Adipocyte (in vitro differentiated cells): ENCODE measurements at regions not wholly inside any gene's neighbourhood (a gene's known extent, or its start where the extent isn't known, plus 50 kb on each side); places are given as distances from the start of the nearest gene placed in this dataset.
A peak's percentile ranks its signal among the peaks of the same experiment; 100 is the strongest.

Experiments
- DNase-seq: peaks from one replicate; pipeline ENCODE4 v3.0.0-alpha.2; 2015; ENCODE audit warnings: low read depth
- H3K27me3 ChIP-seq: replicated peaks from 2 replicates; pipeline ENCODE4 v1.7.0; 2013; ENCODE audit warnings: mild to moderate bottlenecking, low read length, moderate library complexity; ENCODE audit not compliant: control insufficient read depth, insufficient read depth
- H3K36me3 ChIP-seq: 2 replicates; pipeline ENCODE4 v1.7.0; 2013; ENCODE audit warnings: low read length, mild to moderate bottlenecking, moderate library complexity; ENCODE audit not compliant: control insufficient read depth, insufficient read depth, severe bottlenecking
- H3K4me1 ChIP-seq: 2 replicates; pipeline ENCODE4 v1.7.0; 2013; ENCODE audit warnings: mild to moderate bottlenecking, low read length, moderate library complexity; ENCODE audit not compliant: control insufficient read depth, insufficient read depth
- H3K4me3 ChIP-seq: 2 replicates; pipeline ENCODE4 v1.7.0; 2013; ENCODE audit warnings: mild to moderate bottlenecking, low read length, moderate library complexity
- H3K9ac ChIP-seq: 2 replicates; pipeline ENCODE4 v1.7.0; 2013; ENCODE audit warnings: mild to moderate bottlenecking, low read length, moderate library complexity
- H3K9me3 ChIP-seq: 2 replicates; pipeline ENCODE4 v1.7.0; 2013; ENCODE audit warnings: mild to moderate bottlenecking, low read length, moderate library complexity; ENCODE audit not compliant: control insufficient read depth

GRCh38 chr18:6610466-6610865 lies 119.0 kb upstream of the ARHGAP28 start:
- Histone ChIP-seq H3K9me3 (no peaks in the 10 kb centered on the region), H3K27me3 (no peaks in the 10 kb centered on the region), H3K36me3 (no peaks in the 10 kb centered on the region), H3K9ac (no peak overlapping the region), H3K4me3 (no peak overlapping the region), H3K4me1 (peaks cover 14% of the 10 kb centered on the region)
- DNase-seq = peak; percentile 39

- Histone ChIP-seq H3K4me1 (peaks cover 9% of the 10 kb centered on the region), H3K27me3 (no peaks in the 10 kb centered on the region), H3K4me3 (no peak overlapping the region), H3K9me3 (no peaks in the 10 kb centered on the region), H3K9ac (no peak overlapping the region), H3K36me3 (no peaks in the 10 kb centered on the region)
- DNase-seq = no peak
These were observed 115.9 kb upstream of the ARHGAP28 start for GRCh38 chr18:6613581-6613980.

GRCh38 chr18:6614952-6615351 lies 114.6 kb upstream of the ARHGAP28 start:
- no peaks in the 10 kb centered on the region for H3K36me3 ChIP-seq
- peaks cover 9% of the 10 kb centered on the region for H3K4me1 ChIP-seq
- no peaks in the 10 kb centered on the region for H3K27me3 ChIP-seq
- DNase-seq = peak; percentile 4
- no peaks in the 10 kb centered on the region for H3K9me3 ChIP-seq
- no peak overlapping the region for H3K9ac ChIP-seq
- no peak overlapping the region for H3K4me3 ChIP-seq

GRCh38 chr18:6616981-6617380 lies 112.5 kb upstream of the ARHGAP28 start:
- no peak overlapping the region for H3K4me3 ChIP-seq
- H3K27me3 ChIP-seq = no peaks in the 10 kb centered on the region
- peak; percentile 46 for DNase-seq
- no peak overlapping the region for H3K9ac ChIP-seq
- H3K9me3 ChIP-seq = no peaks in the 10 kb centered on the region
- H3K4me1 ChIP-seq = no peaks in the 10 kb centered on the region
- no peaks in the 10 kb centered on the region for H3K36me3 ChIP-seq

- no peak overlapping the region for H3K4me3 ChIP-seq
- no peaks in the 10 kb centered on the region for H3K27me3 ChIP-seq
- no peaks in the 10 kb centered on the region for H3K9me3 ChIP-seq
- peaks cover 40% of the 10 kb centered on the region for H3K4me1 ChIP-seq
- no peaks in the 10 kb centered on the region for H3K36me3 ChIP-seq
- no peak for DNase-seq
- H3K9ac ChIP-seq = no peak overlapping the region
These were observed 108.1 kb upstream of the ARHGAP28 start for GRCh38 chr18:6621437-6621836.

- no peaks in the 10 kb centered on the region for H3K27me3 ChIP-seq
- H3K9me3 ChIP-seq = no peaks in the 10 kb centered on the region
- peaks cover 59% of the 10 kb centered on the region for H3K4me1 ChIP-seq
- peak overlapping the region; percentile 36 for H3K9ac ChIP-seq
- H3K36me3 ChIP-seq = no peaks in the 10 kb centered on the region
- H3K4me3 ChIP-seq = no peak overlapping the region
- DNase-seq = no peak
These were observed 106.2 kb upstream of the ARHGAP28 start for GRCh38 chr18:6623278-6623677.

- Histone ChIP-seq H3K27me3 (no peaks in the 10 kb centered on the region), H3K4me1 (peaks cover 69% of the 10 kb centered on the region), H3K9me3 (no peaks in the 10 kb centered on the region), H3K4me3 (peak overlapping the region; percentile 64), H3K36me3 (no peaks in the 10 kb centered on the region), H3K9ac (peak overlapping the region; percentile 76)
- DNase-seq = peak; percentile 49
These were observed 105.2 kb upstream of the ARHGAP28 start for GRCh38 chr18:6624271-6624660.

GRCh38 chr18:6624661-6625311 lies 104.7 kb upstream of the ARHGAP28 start:
- Histone ChIP-seq H3K36me3 (no peaks in the 10 kb centered on the region), H3K27me3 (no peaks in the 10 kb centered on the region), H3K9ac (peak overlapping the region; percentile 76), H3K4me3 (peak overlapping the region; percentile 64), H3K9me3 (no peaks in the 10 kb centered on the region), H3K4me1 (peaks cover 74% of the 10 kb centered on the region)
- peak; percentile 78 for DNase-seq

- Histone ChIP-seq H3K36me3 (no peaks in the 10 kb centered on the region), H3K4me3 (peak overlapping the region; percentile 14), H3K4me1 (peaks cover 76% of the 10 kb centered on the region), H3K9me3 (no peaks in the 10 kb centered on the region), H3K9ac (peak overlapping the region; percentile 76), H3K27me3 (no peaks in the 10 kb centered on the region)
- DNase-seq = peak; percentile 4
These were observed 104.0 kb upstream of the ARHGAP28 start for GRCh38 chr18:6625481-6625880.

GRCh38 chr18:6626457-6626856 lies 103.1 kb upstream of the ARHGAP28 start:
- no peaks in the 10 kb centered on the region for H3K27me3 ChIP-seq
- no peak for DNase-seq
- H3K9ac ChIP-seq = peak overlapping the region; percentile 76
- peaks cover 76% of the 10 kb centered on the region for H3K4me1 ChIP-seq
- H3K9me3 ChIP-seq = no peaks in the 10 kb centered on the region
- no peaks in the 10 kb centered on the region for H3K36me3 ChIP-seq
- H3K4me3 ChIP-seq = peak overlapping the region; percentile 21

- H3K4me1 ChIP-seq = peaks cover 74% of the 10 kb centered on the region
- H3K27me3 ChIP-seq = no peaks in the 10 kb centered on the region
- H3K9me3 ChIP-seq = no peaks in the 10 kb centered on the region
- peak; percentile 6 for DNase-seq
- no peaks in the 10 kb centered on the region for H3K36me3 ChIP-seq
- peak overlapping the region; percentile 14 for H3K9ac ChIP-seq
- H3K4me3 ChIP-seq = no peak overlapping the region
These were observed 101.9 kb upstream of the ARHGAP28 start for GRCh38 chr18:6627645-6628044.

- Histone ChIP-seq H3K4me3 (no peak overlapping the region), H3K9me3 (no peaks in the 10 kb centered on the region), H3K27me3 (no peaks in the 10 kb centered on the region), H3K9ac (peak overlapping the region; percentile 14), H3K4me1 (peaks cover 69% of the 10 kb centered on the region), H3K36me3 (no peaks in the 10 kb centered on the region)
- no peak for DNase-seq
These were observed 101.3 kb upstream of the ARHGAP28 start for GRCh38 chr18:6628187-6628586.
